Fibroblast of lung (primary cell): ENCODE measurements at regions not wholly inside any gene's neighbourhood (a gene's known extent, or its start where the extent isn't known, plus 50 kb on each side); places are given as distances from the start of the nearest gene placed in this dataset.

ENCODE experiments used
- EZH2 ChIP-seq: IDR thresholded peaks from 2 replicates; pipeline ENCODE4 v1.5.1; 2012; ENCODE audit warnings: low read length, control low read depth, mild to moderate bottlenecking; ENCODE audit errors: missing control alignments
- TF ChIP-seq, protein P1 (sequence below), 2 donors: IDR thresholded peaks in 1 of 2; conservative IDR thresholded peaks in 1 of 2; 1 replicate in 1 of 2; 2 replicates in 1 of 2; pipeline ENCODE4 v1.5.1; 2011 to 2012; ENCODE audit warnings: low read length in 2 of 2, control low read depth in 1 of 2, inconsistent platforms in 1 of 2, low read depth in 1 of 2, mild to moderate bottlenecking in 1 of 2

DNA sequence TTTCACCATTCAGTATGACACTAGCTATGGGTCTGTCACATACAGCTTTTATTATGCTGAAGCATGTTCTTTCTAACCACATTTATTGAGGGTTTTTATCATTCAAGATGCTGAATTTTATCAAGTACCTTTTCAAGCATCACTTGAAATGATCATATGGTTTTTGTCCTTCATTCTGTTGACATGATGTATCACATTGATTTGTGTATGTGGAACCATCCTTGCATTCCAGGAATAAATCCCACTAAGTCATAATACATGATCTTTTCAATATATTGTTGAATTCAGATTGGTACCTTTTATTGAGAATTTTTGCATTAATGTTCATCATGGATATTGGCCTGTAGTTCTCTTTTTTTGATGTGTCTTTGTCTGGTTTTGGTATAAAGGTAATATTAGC, 317.4 kb downstream of the NNT start:
- TF ChIP-seq, protein P1, sequence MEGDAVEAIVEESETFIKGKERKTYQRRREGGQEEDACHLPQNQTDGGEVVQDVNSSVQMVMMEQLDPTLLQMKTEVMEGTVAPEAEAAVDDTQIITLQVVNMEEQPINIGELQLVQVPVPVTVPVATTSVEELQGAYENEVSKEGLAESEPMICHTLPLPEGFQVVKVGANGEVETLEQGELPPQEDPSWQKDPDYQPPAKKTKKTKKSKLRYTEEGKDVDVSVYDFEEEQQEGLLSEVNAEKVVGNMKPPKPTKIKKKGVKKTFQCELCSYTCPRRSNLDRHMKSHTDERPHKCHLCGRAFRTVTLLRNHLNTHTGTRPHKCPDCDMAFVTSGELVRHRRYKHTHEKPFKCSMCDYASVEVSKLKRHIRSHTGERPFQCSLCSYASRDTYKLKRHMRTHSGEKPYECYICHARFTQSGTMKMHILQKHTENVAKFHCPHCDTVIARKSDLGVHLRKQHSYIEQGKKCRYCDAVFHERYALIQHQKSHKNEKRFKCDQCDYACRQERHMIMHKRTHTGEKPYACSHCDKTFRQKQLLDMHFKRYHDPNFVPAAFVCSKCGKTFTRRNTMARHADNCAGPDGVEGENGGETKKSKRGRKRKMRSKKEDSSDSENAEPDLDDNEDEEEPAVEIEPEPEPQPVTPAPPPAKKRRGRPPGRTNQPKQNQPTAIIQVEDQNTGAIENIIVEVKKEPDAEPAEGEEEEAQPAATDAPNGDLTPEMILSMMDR (conservative IDR thresholded peaks at IDR 0.05 in 1 of 2, IDR thresholded peaks at IDR 0.05 in 1 of 2; ENCODE audit: low read depth in 1 of 2, low read length in 2 of 2) = no peak
- no peak for TF ChIP-seq EZH2
